Activated CD8-positive, alpha-beta memory T cell treated with anti-CD3 and anti-CD28 coated beads for 4 hours (primary cell): ENCODE measurements at regions not wholly inside any gene's neighbourhood (a gene's known extent, or its start where the extent isn't known, plus 50 kb on each side); places are given as distances from the start of the nearest gene placed in this dataset.
"Not testable (repeated sequence)": the region's sequence is repeated elsewhere in the genome, so short reads cannot be mapped to it uniquely, and the experiment has no call there.

Source experiments
- DNase-seq, 2 donors: peaks; one replicate each; pipeline ENCODE4 v3.0.0-alpha.2; 2020; ENCODE audit warnings: low read depth in 2 of 2

- no peak for DNase-seq
Observed at GRCh38 chr9:38185647-38186403, 116.8 kb upstream of the SHB start.

GRCh38 chr9:38183994-38184568 lies 115.1 kb upstream of the SHB start:
- no peak for DNase-seq

- no peak for DNase-seq
Observed at GRCh38 chr9:38182321-38182720, 113.3 kb upstream of the SHB start.

- no peak for DNase-seq
Observed at GRCh38 chr9:38181866-38182265, 112.8 kb upstream of the SHB start.

GRCh38 chr9:38181232-38181631 lies 112.2 kb upstream of the SHB start:
- no peak for DNase-seq

- DNase-seq: no peak
Observed at GRCh38 chr9:38180656-38181055, 111.6 kb upstream of the SHB start.

- no peak for DNase-seq
Observed at GRCh38 chr9:38179965-38180364, 110.9 kb upstream of the SHB start.

- DNase-seq: no peak
Observed at GRCh38 chr9:38178237-38178636, 109.2 kb upstream of the SHB start.

- no peak for DNase-seq
Observed at GRCh38 chr9:38177680-38178079, 108.7 kb upstream of the SHB start.

GRCh38 chr9:38176251-38176650 lies 107.2 kb upstream of the SHB start:
- no peak for DNase-seq

GRCh38 chr9:38175423-38175822 lies 106.4 kb upstream of the SHB start:
- no peak for DNase-seq

- no peak for DNase-seq
Observed at GRCh38 chr9:38172586-38172985, 103.6 kb upstream of the SHB start.

- DNase-seq: no peak
Observed at GRCh38 chr9:38171926-38172325, 102.9 kb upstream of the SHB start.

GRCh38 chr9:38171538-38171884 lies 102.5 kb upstream of the SHB start:
- DNase-seq: no peak

GRCh38 chr9:38170763-38171537 lies 101.9 kb upstream of the SHB start:
- DNase-seq: not testable (repeated sequence)

- DNase-seq: not testable (repeated sequence)
Observed at GRCh38 chr9:38170155-38170554, 101.1 kb upstream of the SHB start.

- DNase-seq: no peak
Observed at GRCh38 chr9:38166501-38166900, 97.5 kb upstream of the SHB start.

GRCh38 chr9:38164659-38165221 lies 95.7 kb upstream of the SHB start:
- DNase-seq: no peak

GRCh38 chr9:38163518-38163917 lies 94.5 kb upstream of the SHB start:
- DNase-seq: no peak

- DNase-seq: no peak
Observed at GRCh38 chr9:38162332-38163211, 93.5 kb upstream of the SHB start.

- DNase-seq: peak; percentile 20 to 24
Observed at GRCh38 chr9:38160613-38161215, 91.7 kb upstream of the SHB start.
